BLaER1 (cell line): ENCODE measurements at regions not wholly inside any gene's neighbourhood (a gene's known extent, or its start where the extent isn't known, plus 50 kb on each side); places are given as distances from the start of the nearest gene placed in this dataset.
A peak's percentile ranks its signal among the peaks of the same experiment; 100 is the strongest.
"Not testable (repeated sequence)": the region's sequence is repeated elsewhere in the genome, so short reads cannot be mapped to it uniquely, and the experiment has no call there.

Source experiments
- H3K27ac ChIP-seq: shearing (Covaris generic); formaldehyde crosslinking; 2 replicates; pipeline ENCODE4 v1.8.1; 2022
- H3K27me3 ChIP-seq: shearing (Covaris generic); formaldehyde crosslinking; 2 replicates; pipeline ENCODE4 v1.8.1; 2022
- H3K36me3 ChIP-seq: shearing (Covaris generic); formaldehyde crosslinking; 2 replicates; pipeline ENCODE4 v1.8.1; 2022
- H3K4me1 ChIP-seq: shearing (Covaris generic); formaldehyde crosslinking; 2 replicates; pipeline ENCODE4 v1.8.1; 2022
- H3K4me2 ChIP-seq: shearing (Covaris generic); formaldehyde crosslinking; 2 replicates; pipeline ENCODE4 v1.8.1; 2022
- H3K4me3 ChIP-seq: shearing (Covaris generic); formaldehyde crosslinking; 2 replicates; pipeline ENCODE4 v1.8.1; 2022
- H3K9ac ChIP-seq: shearing (Covaris generic); formaldehyde crosslinking; 2 replicates; pipeline ENCODE4 v1.8.1; 2022
- H3K9me3 ChIP-seq: shearing (Covaris generic); formaldehyde crosslinking; 2 replicates; pipeline ENCODE4 v1.8.1; 2022
- H4K20me1 ChIP-seq: shearing (Covaris generic); formaldehyde crosslinking; 2 replicates; pipeline ENCODE4 v1.8.1; 2022
- Cebpa-rat ChIP-seq: shearing (Covaris generic); IDR thresholded peaks from 2 replicates; pipeline ENCODE4 v1.8.1; 2022

- no peaks in the 10 kb centered on the region for H3K27me3 ChIP-seq
- H3K9me3 ChIP-seq: no peaks in the 10 kb centered on the region
- H3K4me2 ChIP-seq: no peak overlapping the region
- no peak overlapping the region for H3K4me3 ChIP-seq
- H3K36me3 ChIP-seq: no peaks in the 10 kb centered on the region
- H3K4me1 ChIP-seq: peaks cover 6% of the 10 kb centered on the region; the same call in 1 of the 2 replicates
- H4K20me1 ChIP-seq: no peaks in the 10 kb centered on the region
- no peak for TF ChIP-seq Cebpa-rat
- no peak overlapping the region for H3K9ac ChIP-seq
- no peak overlapping the region for H3K27ac ChIP-seq
Measured at GRCh38 chr20:52313341-52313963, 121.9 kb upstream of the ZFP64 start.

DNA sequence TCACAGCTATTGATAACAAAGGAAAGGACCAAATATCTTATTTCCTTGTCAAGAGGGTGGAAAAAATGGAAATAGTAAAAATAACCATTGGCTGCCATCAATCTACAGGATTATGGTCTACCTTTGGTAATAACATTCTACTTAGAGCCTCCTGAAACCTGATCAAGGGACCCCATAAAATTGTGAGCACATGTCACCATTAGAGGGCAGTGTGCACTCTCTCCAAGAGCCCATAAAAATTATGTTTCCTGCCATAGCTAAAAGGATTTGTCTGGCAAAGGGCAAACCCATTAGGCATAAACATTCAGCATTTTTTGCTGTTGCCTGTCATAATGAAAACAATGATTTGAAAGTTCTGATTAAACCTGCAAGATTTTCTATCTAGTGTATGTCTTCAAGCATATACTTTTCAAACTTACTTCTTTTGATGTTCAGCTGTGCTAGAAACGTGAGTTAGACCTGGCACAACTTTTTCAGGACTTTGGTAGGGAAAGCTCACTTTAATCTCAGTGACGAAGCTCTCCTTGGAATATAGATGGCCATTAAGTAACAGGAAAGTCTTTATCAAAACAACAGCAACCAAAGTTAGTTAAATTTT is 120.7 kb upstream of the ZFP64 start:
- no peaks in the 10 kb centered on the region for H3K36me3 ChIP-seq
- H3K4me2 ChIP-seq: no peak overlapping the region
- H3K4me3 ChIP-seq: no peak overlapping the region
- H3K9ac ChIP-seq: no peak overlapping the region
- no peak overlapping the region for H3K27ac ChIP-seq
- H3K27me3 ChIP-seq: no peaks in the 10 kb centered on the region
- TF ChIP-seq Cebpa-rat: no peak
- peaks cover 6% of the 10 kb centered on the region; the same call in 1 of the 2 replicates for H3K4me1 ChIP-seq
- H3K9me3 ChIP-seq: no peaks in the 10 kb centered on the region
- H4K20me1 ChIP-seq: no peaks in the 10 kb centered on the region

DNA sequence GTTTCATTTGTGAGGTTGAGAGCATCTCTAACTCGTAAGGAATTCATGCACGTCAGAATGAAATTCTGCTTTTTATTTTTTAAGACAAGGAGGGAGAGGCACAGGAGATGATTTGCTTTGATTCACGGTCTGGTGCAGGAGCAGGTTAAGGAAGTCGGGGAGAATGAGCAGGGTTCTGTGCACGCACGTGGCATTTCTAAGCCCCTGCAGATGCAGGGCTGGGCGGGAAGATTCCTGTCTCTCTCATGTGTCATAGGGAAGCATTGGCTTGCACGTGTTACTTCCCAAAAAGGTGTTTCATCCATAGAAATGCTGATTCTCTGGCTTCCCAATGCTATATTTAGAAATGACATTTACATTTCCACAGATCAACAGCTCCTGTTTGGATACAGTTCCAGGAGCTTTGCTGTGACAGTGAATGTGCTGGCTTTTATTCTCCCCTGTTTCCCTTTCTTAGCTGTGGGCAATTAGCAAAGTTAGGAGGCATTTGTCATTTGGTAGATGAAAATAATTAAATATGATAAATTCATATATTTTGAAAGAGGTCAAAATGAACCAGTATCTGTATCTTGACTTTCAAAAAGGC is 119.7 kb upstream of the ZFP64 start:
- Histone ChIP-seq H3K4me1 (peaks cover 11% of the 10 kb centered on the region), H3K27me3 (no peaks in the 10 kb centered on the region), H4K20me1 (no peaks in the 10 kb centered on the region), H3K9me3 (no peaks in the 10 kb centered on the region), H3K4me2 (no peak overlapping the region), H3K36me3 (no peaks in the 10 kb centered on the region), H3K4me3 (no peak overlapping the region), H3K9ac (no peak overlapping the region), H3K27ac (no peak overlapping the region)
- TF ChIP-seq Cebpa-rat: no peak

DNA sequence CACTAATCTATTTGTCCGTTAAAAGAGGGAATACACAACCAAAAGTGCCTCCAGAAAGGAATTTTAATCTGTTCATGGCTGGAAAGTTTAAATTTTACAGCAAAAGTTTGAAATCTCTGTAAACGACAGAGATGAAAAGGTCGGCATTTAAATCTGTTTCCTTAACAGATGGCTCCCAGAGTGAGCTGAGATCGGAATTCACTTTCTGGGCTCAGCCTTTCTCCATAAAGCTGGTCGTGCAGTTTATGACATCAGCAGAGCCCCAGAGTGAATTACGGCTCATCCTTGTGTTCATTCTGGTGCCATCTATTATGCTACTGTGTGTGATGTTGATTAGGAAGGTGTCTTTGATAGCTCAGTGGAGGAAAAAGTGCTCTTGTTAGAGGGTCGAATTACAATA is 117.6 kb upstream of the ZFP64 start:
- no peak for TF ChIP-seq Cebpa-rat
- H3K4me3 ChIP-seq: no peak overlapping the region
- no peak overlapping the region for H3K9ac ChIP-seq
- H3K27ac ChIP-seq: no peak overlapping the region
- no peaks in the 10 kb centered on the region for H3K36me3 ChIP-seq
- no peak overlapping the region for H3K4me2 ChIP-seq
- no peaks in the 10 kb centered on the region for H3K9me3 ChIP-seq
- no peaks in the 10 kb centered on the region for H4K20me1 ChIP-seq
- peaks cover 22% of the 10 kb centered on the region for H3K4me1 ChIP-seq
- H3K27me3 ChIP-seq: no peaks in the 10 kb centered on the region

DNA sequence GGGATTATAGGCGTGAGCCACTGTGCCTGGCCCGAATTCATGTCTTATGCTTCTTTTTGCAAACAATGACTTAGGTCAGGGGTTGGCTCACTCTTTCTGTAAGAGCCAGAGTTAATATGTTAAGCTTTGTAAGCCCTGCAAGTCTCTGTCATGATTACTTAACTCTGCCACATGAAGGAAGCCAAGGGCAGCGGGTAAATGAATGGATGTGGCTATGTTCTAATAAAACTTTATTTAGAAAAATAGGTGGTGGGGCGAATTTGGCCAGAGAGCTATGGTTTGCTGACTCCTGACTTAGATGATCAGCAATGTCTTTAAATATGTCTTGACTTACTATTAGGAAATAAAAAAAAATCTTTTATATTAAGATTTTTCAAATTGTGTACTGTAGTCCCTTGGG is 114.9 kb upstream of the ZFP64 start:
- H3K27ac ChIP-seq: no peak overlapping the region
- no peaks in the 10 kb centered on the region for H4K20me1 ChIP-seq
- peak overlapping the region; percentile 44 for H3K4me2 ChIP-seq
- peaks cover 42% of the 10 kb centered on the region for H3K4me1 ChIP-seq
- no peaks in the 10 kb centered on the region for H3K9me3 ChIP-seq
- H3K9ac ChIP-seq: no peak overlapping the region
- TF ChIP-seq Cebpa-rat: no peak
- H3K36me3 ChIP-seq: no peaks in the 10 kb centered on the region
- H3K27me3 ChIP-seq: no peaks in the 10 kb centered on the region
- H3K4me3 ChIP-seq: no peak overlapping the region

- Histone ChIP-seq H3K4me1 (peaks cover 36% of the 10 kb centered on the region), H3K9me3 (no peaks in the 10 kb centered on the region), H3K9ac (no peak overlapping the region), H3K36me3 (no peaks in the 10 kb centered on the region), H3K27ac (no peak overlapping the region), H3K27me3 (no peaks in the 10 kb centered on the region), H4K20me1 (no peaks in the 10 kb centered on the region), H3K4me2 (peak overlapping the region; percentile 44), H3K4me3 (no peak overlapping the region)
- no peak for TF ChIP-seq Cebpa-rat
Measured at GRCh38 chr20:52305858-52306257, 114.3 kb upstream of the ZFP64 start.

DNA sequence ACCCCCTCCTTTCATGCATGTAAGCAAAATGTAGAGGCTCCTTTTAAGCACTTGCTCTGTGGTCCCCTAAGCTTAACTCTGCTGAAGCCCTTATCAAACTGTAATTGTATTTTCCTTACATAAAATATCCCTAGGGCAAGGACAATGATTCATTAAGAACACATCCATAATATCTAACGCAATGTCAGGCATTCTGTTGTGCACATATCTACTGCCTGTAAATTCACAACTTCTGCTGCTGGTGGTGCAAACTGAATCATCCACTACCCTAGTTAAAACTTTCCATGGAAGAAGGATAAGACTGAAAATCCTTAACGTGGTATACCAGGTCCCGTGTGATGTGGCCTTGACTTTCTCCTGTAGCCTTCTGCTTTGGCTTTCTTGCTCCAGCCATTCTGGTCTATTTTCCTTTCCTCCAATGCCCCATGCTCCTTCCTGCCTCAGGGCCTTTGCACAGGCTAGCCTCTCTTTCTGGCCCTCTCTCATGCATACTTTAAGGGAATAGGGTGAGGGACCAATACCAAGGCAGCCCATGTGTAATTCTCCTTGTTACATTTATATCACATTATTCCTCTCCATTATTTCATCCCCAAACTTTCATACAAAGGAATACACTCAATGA is 113.6 kb upstream of the ZFP64 start:
- Histone ChIP-seq H3K4me3 (no peak overlapping the region), H3K27ac (no peak overlapping the region), H3K4me2 (no peak overlapping the region), H3K4me1 (peaks cover 35% of the 10 kb centered on the region), H3K9ac (no peak overlapping the region), H3K9me3 (no peaks in the 10 kb centered on the region), H4K20me1 (no peaks in the 10 kb centered on the region), H3K36me3 (no peaks in the 10 kb centered on the region), H3K27me3 (no peaks in the 10 kb centered on the region)
- TF ChIP-seq Cebpa-rat: no peak

- H3K4me2 ChIP-seq: peak overlapping the region; percentile 76
- H3K9me3 ChIP-seq: no peaks in the 10 kb centered on the region
- no peaks in the 10 kb centered on the region for H4K20me1 ChIP-seq
- no peak overlapping the region for H3K4me3 ChIP-seq
- no peaks in the 10 kb centered on the region for H3K27me3 ChIP-seq
- TF ChIP-seq Cebpa-rat: no peak
- H3K36me3 ChIP-seq: no peaks in the 10 kb centered on the region
- no peak overlapping the region for H3K27ac ChIP-seq
- H3K4me1 ChIP-seq: peaks cover 35% of the 10 kb centered on the region
- H3K9ac ChIP-seq: no peak overlapping the region
Measured at GRCh38 chr20:52303281-52303950, 111.8 kb upstream of the ZFP64 start.

GRCh38 chr20:52302736-52303135 is 111.2 kb upstream of the ZFP64 start:
- Histone ChIP-seq H3K4me2 (peak overlapping the region; percentile 76), H3K36me3 (no peaks in the 10 kb centered on the region), H3K9ac (no peak overlapping the region), H4K20me1 (no peaks in the 10 kb centered on the region), H3K9me3 (no peaks in the 10 kb centered on the region), H3K4me3 (no peak overlapping the region), H3K4me1 (peaks cover 35% of the 10 kb centered on the region), H3K27ac (no peak overlapping the region), H3K27me3 (no peaks in the 10 kb centered on the region)
- no peak for TF ChIP-seq Cebpa-rat

DNA sequence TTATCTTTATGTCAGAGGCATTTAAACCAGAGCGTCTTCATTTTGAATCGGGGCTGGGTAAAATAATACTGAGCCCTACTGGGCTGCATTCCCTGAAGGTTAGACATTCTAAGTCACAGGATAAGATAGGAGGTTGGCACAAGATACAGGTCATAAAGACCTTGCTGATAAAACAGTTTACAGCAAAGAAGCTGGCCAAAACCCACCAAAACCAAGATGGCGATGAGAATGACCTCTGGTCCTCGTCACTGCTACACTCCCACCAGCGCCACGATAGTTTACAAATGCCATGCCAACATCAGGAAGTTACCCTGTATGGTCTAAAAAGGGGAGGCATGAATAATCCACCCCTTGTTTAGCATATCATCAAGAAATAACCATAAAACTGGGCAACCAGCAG is 110.5 kb upstream of the ZFP64 start:
- H3K36me3 ChIP-seq, H3K27me3 ChIP-seq, H3K9me3 ChIP-seq, H3K9ac ChIP-seq, H3K4me3 ChIP-seq, H4K20me1 ChIP-seq, H3K27ac ChIP-seq: not testable (repeated sequence)
- H3K4me2 ChIP-seq: peak overlapping the region; percentile 76; the same call in 1 of the 2 replicates
- H3K4me1 ChIP-seq: peaks cover 35% of the 10 kb centered on the region
